GM10266 (cell line): ENCODE measurements at regions not wholly inside any gene's neighbourhood (a gene's known extent, or its start where the extent isn't known, plus 50 kb on each side); places are given as distances from the start of the nearest gene placed in this dataset.

Experiments
- DNase-seq: peaks from one replicate; pipeline ENCODE4 v3.0.0; 2012; ENCODE audit errors: extremely low spot score
- TF ChIP-seq, protein P1 (sequence below): IDR thresholded peaks from 2 replicates; pipeline ENCODE4 v1.5.1; 2012; ENCODE audit warnings: mild to moderate bottlenecking, low read depth; ENCODE audit not compliant: control insufficient read depth, insufficient read depth; ENCODE audit errors: missing control alignments

DNA sequence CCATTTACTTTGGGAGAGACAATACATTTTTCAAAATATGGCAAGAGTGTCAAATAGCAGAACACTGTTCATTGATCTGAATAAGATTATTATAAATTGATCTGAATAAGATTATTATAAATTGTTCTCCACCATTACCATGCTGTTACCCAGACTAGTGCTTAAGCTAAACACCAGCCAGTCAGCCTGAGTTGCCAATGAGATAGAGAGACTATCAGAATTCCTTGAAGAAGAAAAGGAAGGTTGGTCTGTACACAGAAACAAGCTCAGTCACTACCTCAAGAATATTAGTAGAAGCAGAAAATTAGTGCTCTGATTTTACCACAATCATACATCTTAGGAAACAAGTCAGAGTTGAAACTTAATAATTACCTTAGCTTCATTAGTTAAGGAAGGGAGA lies 469.8 kb downstream of the FOXG1 start:
- TF ChIP-seq, protein P1, sequence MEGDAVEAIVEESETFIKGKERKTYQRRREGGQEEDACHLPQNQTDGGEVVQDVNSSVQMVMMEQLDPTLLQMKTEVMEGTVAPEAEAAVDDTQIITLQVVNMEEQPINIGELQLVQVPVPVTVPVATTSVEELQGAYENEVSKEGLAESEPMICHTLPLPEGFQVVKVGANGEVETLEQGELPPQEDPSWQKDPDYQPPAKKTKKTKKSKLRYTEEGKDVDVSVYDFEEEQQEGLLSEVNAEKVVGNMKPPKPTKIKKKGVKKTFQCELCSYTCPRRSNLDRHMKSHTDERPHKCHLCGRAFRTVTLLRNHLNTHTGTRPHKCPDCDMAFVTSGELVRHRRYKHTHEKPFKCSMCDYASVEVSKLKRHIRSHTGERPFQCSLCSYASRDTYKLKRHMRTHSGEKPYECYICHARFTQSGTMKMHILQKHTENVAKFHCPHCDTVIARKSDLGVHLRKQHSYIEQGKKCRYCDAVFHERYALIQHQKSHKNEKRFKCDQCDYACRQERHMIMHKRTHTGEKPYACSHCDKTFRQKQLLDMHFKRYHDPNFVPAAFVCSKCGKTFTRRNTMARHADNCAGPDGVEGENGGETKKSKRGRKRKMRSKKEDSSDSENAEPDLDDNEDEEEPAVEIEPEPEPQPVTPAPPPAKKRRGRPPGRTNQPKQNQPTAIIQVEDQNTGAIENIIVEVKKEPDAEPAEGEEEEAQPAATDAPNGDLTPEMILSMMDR: no peak
- no peak for DNase-seq

DNA sequence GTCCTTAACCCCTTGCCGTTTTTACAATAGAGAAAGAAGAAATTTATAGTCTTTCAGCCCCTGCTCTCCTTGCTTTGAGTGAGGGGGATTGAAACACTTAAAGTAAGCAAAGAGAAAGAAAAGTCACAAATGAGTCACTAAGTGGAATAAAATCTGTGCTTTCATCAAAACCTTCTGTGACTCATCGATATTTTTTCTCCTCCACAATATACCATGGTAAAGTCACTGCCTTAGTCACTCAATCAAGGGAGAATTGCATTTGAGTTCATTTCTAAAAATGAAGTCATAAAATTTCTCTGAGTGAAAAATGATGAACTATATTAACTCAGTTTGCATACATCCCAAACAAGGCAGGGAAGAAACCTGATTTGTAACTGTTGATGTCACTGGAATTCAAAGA lies 470.3 kb downstream of the FOXG1 start:
- no peak for DNase-seq
- TF ChIP-seq, protein P1: no peak

DNA sequence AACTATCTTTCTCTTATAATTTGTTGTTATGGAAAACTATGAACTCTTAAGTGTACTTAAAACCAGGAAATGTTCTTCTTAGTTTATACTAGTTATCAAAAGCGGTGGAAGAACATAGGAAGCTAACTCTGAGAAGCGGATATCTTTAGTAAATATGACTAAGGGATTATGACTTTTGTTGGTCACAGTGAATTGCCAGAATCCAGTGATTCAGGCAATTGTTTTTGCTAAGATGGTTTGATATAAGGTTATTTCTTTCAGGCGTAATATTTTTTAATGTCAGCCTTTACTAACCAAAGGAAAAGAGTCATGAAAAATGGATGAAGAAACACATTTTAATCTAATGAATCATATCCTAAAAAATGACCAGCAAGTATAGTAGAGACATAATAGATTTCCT lies 473.5 kb downstream of the FOXG1 start:
- no peak for DNase-seq
- TF ChIP-seq, protein P1: no peak

DNA sequence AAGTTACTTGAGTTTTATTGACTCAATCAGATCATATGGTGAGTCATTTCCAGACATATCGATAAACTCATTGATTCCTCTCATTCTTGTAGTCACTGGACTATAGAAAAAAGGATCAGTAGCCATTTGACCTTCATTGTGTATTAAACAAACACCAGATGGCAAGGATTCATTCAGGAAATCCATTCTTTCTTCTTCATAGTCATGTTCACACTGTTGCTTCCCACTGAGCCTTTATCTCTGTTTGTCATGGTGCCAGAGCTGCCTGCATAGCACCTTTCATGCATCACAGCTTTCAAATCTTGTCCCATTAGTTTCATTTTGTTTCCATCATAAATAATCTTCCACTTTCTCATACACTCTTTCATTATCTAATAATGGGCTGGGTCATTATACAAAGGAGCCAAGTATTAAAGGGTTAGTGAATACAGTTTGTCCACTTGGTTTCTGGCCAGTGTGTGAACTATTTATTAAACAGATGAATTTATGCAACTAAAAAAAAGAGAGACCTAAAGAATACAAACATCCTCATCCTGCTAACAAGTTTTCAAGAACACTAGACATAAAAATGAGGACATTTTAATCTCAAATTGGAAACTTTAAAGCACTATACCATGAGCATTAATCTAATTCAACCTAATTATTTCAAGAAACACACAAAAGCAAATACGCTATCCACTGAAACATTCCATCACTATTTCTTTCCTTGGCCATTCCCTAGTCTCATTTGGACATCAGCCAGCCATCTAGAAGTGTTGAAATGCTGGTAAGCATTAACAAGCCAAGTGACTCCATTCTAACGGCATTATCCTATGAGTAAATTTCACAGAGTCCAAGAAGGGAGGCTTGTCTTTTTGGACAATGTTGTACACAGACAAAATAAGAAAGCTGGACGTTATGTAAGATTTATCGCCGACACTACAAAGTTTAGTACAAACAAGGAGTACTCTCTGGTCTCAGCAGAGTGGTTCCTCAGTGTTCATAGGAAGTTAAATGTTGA lies 476.5 kb downstream of the FOXG1 start:
- DNase-seq: no peak
- TF ChIP-seq, protein P1: no peak

DNA sequence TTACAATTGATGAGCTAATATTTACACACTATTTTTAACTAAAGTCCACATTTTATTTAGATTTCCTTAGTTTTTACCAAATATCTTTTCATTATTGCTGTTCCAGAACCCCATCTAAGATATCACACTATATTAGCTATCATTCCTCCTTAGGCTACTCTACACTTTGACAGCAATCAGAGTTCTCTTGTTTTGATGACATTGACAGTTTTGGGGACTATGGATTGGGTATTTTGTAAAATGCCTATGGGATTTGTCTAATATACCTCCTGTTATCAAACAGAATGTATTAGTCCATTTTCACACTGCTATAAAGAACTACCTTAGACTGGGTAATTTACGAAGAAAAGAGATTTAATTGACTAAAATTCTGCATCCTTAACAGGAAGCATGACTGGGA lies 489.1 kb downstream of the FOXG1 start:
- TF ChIP-seq, protein P1: no peak

DNA sequence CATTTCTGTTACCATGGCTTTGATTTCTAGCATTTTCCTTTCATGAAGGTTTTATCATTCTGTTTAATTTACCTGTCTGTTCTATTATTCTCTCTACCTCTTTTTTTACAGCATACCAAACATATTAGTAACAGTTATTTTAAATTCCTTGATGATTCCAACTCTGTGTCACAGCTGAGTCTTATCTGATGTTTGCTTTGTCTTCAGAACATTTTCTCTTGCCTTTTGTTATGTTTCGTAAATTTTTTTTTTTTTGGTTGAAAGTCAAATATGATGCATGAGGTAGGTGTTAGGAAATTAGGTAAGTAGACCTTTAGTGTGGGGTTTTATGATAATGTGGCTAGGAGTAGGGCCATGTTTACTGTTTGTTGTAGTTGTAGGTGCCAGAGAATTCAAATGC lies 496.4 kb downstream of the FOXG1 start:
- TF ChIP-seq, protein P1: no peak
- DNase-seq: no peak

More for the DNA sequence above, 489.1 kb downstream of the FOXG1 start:
- DNase-seq: no peak

DNA sequence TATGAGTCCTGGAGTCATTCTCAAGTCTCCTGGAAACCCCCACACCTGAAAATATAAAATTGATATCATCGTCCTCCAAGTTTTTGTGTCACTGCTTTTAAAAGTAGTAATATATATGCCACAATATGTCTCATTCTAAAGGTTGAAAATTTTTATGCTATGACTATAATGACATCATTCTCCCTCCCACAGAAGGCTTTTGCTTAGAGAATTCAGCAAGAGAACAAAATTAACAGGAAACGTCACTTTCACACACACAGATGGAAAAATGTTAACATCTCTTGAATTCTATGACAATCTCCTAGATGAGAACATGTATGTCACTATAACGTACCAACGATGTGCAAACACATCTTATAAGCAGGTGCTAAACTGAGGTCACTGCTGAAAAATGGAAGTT lies 498.3 kb downstream of the FOXG1 start:
- no peak for DNase-seq
- TF ChIP-seq, protein P1: no peak
